CD4-positive, alpha-beta T cell treated with Interleukin-6 for 4 hours (primary cell): ENCODE measurements at regions not wholly inside any gene's neighbourhood (a gene's known extent, or its start where the extent isn't known, plus 50 kb on each side); places are given as distances from the start of the nearest gene placed in this dataset.
"Not testable (repeated sequence)": the region's sequence is repeated elsewhere in the genome, so short reads cannot be mapped to it uniquely, and the experiment has no call there.

Source experiments
- DNase-seq: peaks from one replicate; pipeline ENCODE4 v3.0.0-alpha.2; 2020; ENCODE audit warnings: mixed read lengths

- no peak for DNase-seq
Observed at GRCh38 chr4:9704551-9705332, 76.7 kb upstream of the DRD5 start.

GRCh38 chr4:9707281-9707680 is 74.2 kb upstream of the DRD5 start:
- not testable (repeated sequence) for DNase-seq

GRCh38 chr4:9707936-9708335 is 73.5 kb upstream of the DRD5 start:
- not testable (repeated sequence) for DNase-seq

GRCh38 chr4:9709724-9710123 is 71.7 kb upstream of the DRD5 start:
- DNase-seq, result no peak

GRCh38 chr4:9715271-9715670 is 66.2 kb upstream of the DRD5 start:
- not testable (repeated sequence) for DNase-seq

- no peak for DNase-seq
Observed at GRCh38 chr4:9716093-9716492, 65.3 kb upstream of the DRD5 start.

- DNase-seq, result not testable (repeated sequence)
Observed at GRCh38 chr4:9718246-9718939, 63.0 kb upstream of the DRD5 start.

GRCh38 chr4:9722131-9722530 is 59.3 kb upstream of the DRD5 start:
- not testable (repeated sequence) for DNase-seq
